GM23338 (cell line): ENCODE measurements at regions not wholly inside any gene's neighbourhood (a gene's known extent, or its start where the extent isn't known, plus 50 kb on each side); places are given as distances from the start of the nearest gene placed in this dataset.

Experiments
- ATAC-seq: fragments of 200-7000 bp; cut with Tn5 transposase; 3 replicates; pipeline ENCODE4 v1.9.1; 2020
- DNase-seq: peaks from one replicate; pipeline ENCODE4 v3.0.0-alpha.2; 2015; ENCODE audit warnings: low spot score
- H2AFZ ChIP-seq: fragments of 200-600 bp; sonication (generic); 2 replicates; pipeline ENCODE4 v1.8.0; 2016; ENCODE audit warnings: antibody characterized with exemption, mild to moderate bottlenecking, moderate library complexity
- H3F3A ChIP-seq: fragments of 200-600 bp; sonication (generic); replicated peaks from 2 replicates; pipeline ENCODE4 v1.8.0; 2017; ENCODE audit warnings: antibody characterized with exemption, mixed run types, low read depth
- H3K27ac ChIP-seq: fragments of 200-600 bp; sonication (generic); 2 replicates; pipeline ENCODE4 v1.6.1; 2016; ENCODE audit warnings: low read depth
- H3K27me3 ChIP-seq: fragments of 200-600 bp; sonication (generic); 2 replicates; pipeline ENCODE4 v1.8.0; 2016; ENCODE audit warnings: mild to moderate bottlenecking, mixed run types, moderate library complexity; ENCODE audit not compliant: insufficient read depth
- H3K36me3 ChIP-seq: fragments of 200-600 bp; sonication (generic); 2 replicates; pipeline ENCODE4 v1.8.0; 2016; ENCODE audit warnings: mild to moderate bottlenecking; ENCODE audit not compliant: insufficient read depth
- H3K4me1 ChIP-seq: fragments of 200-600 bp; sonication (generic); 2 replicates; pipeline ENCODE4 v1.8.0; 2016; ENCODE audit warnings: mild to moderate bottlenecking, moderate library complexity; ENCODE audit not compliant: insufficient read depth
- H3K4me2 ChIP-seq: fragments of 200-600 bp; sonication (generic); 2 replicates; pipeline ENCODE4 v1.7.1; 2017; ENCODE audit warnings: mixed run types
- H3K4me3 ChIP-seq: fragments of 200-600 bp; sonication (generic); 2 replicates; pipeline ENCODE4 v1.6.1; 2016; ENCODE audit warnings: mixed run types
- H3K79me2 ChIP-seq: fragments of 200-600 bp; sonication (generic); replicated peaks from 2 replicates; pipeline ENCODE4 v1.8.0; 2017; ENCODE audit warnings: mild to moderate bottlenecking; ENCODE audit not compliant: insufficient read depth
- H3K9me2 ChIP-seq: fragments of 200-600 bp; sonication (generic); 2 replicates; pipeline ENCODE4 v1.8.0; 2017; ENCODE audit not compliant: insufficient read depth
- H4K20me1 ChIP-seq: fragments of 200-600 bp; sonication (generic); replicated peaks from 2 replicates; pipeline ENCODE4 v1.8.0; 2017; ENCODE audit warnings: mild to moderate bottlenecking; ENCODE audit not compliant: insufficient read depth
- H3K27ac Mint-ChIP-seq: 2 replicates; pipeline ENCODE4 v1.8.0; 2020; ENCODE audit warnings: inconsistent platforms, mild to moderate bottlenecking, moderate library complexity, mixed read lengths
- H3K27me3 Mint-ChIP-seq: 3 replicates; pipeline ENCODE4 v1.8.0; 2022; ENCODE audit warnings: low read depth, mild to moderate bottlenecking, moderate library complexity, mixed read lengths, inconsistent platforms; ENCODE audit not compliant: insufficient read depth, poor library complexity
- H3K36me3 Mint-ChIP-seq: 3 replicates; pipeline ENCODE4 v1.8.0; 2021; ENCODE audit warnings: low read depth, mild to moderate bottlenecking, inconsistent platforms, moderate library complexity, mixed read lengths
- H3K4me1 Mint-ChIP-seq: 3 replicates; pipeline ENCODE4 v1.8.0; 2020; ENCODE audit warnings: mild to moderate bottlenecking, inconsistent platforms, mixed read lengths
- H3K4me3 Mint-ChIP-seq: 3 replicates; pipeline ENCODE4 v1.8.0; 2021; ENCODE audit warnings: moderate library complexity, mild to moderate bottlenecking, inconsistent platforms, mixed read lengths
- H3K9me3 Mint-ChIP-seq: 3 replicates; pipeline ENCODE4 v1.8.0; 2020; ENCODE audit warnings: moderate library complexity, mild to moderate bottlenecking, inconsistent platforms, mixed read lengths
- CREB1 ChIP-seq: fragments of 250-450 bp; sonication (Bioruptor Pico); IDR thresholded peaks from 2 replicates; pipeline ENCODE4 v1.5.0; 2020; ENCODE audit warnings: low read depth, mild to moderate bottlenecking, moderate library complexity
- CTCF ChIP-seq, 2 experiments: fragments of 200-600 bp in 1 of 2; sonication (generic) in 1 of 2; conservative IDR thresholded peaks; 2 replicates each; pipeline versions ENCODE4 v1.5.1 to v1.6.1; 2016 to 2017; ENCODE audit warnings: antibody characterized with exemption in 2 of 2, low read depth in 2 of 2, mild to moderate bottlenecking in 2 of 2, moderate library complexity in 1 of 2
- ETS1 ChIP-seq: IDR thresholded peaks from 2 replicates; pipeline ENCODE4 v1.6.1; 2016; ENCODE audit warnings: antibody characterized with exemption
- EZH2 ChIP-seq: fragments of 200-600 bp; sonication (generic); IDR thresholded peaks from one replicate; pipeline ENCODE4 v1.8.0; 2017; ENCODE audit warnings: antibody characterized with exemption, mild to moderate bottlenecking, low read depth; ENCODE audit not compliant: unreplicated experiment
- EZH2phosphoT487 ChIP-seq: fragments of 200-600 bp; sonication (generic); IDR thresholded peaks from one replicate; pipeline ENCODE4 v1.8.1; 2018; ENCODE audit warnings: antibody characterized with exemption; ENCODE audit not compliant: unreplicated experiment
- JUNB ChIP-seq: IDR thresholded peaks from one replicate; pipeline ENCODE4 v1.6.1; 2016; ENCODE audit warnings: antibody characterized with exemption; ENCODE audit not compliant: unreplicated experiment
- NANOG ChIP-seq: IDR thresholded peaks from 2 replicates; pipeline ENCODE4 v1.6.1; 2016; ENCODE audit warnings: antibody characterized with exemption, borderline replicate concordance
- STAT1 ChIP-seq: IDR thresholded peaks from one replicate; pipeline ENCODE4 v1.6.1; 2016; ENCODE audit warnings: antibody characterized with exemption; ENCODE audit not compliant: unreplicated experiment
- ZNF114 ChIP-seq: fragments of 250-450 bp; sonication (Bioruptor Pico); IDR thresholded peaks from 2 replicates; pipeline ENCODE4 v1.5.0; 2020; ENCODE audit warnings: mild to moderate bottlenecking, moderate library complexity
- ZNF331 ChIP-seq: fragments of 250-450 bp; sonication (Bioruptor Pico); IDR thresholded peaks from 2 replicates; pipeline ENCODE4 v1.5.0; 2020; ENCODE audit warnings: low read depth, mild to moderate bottlenecking, moderate library complexity
- ZNF462 ChIP-seq: fragments of 250-450 bp; sonication (Bioruptor Pico); IDR thresholded peaks from 2 replicates; pipeline ENCODE4 v1.5.0; 2020; ENCODE audit warnings: mild to moderate bottlenecking, moderate library complexity

DNA sequence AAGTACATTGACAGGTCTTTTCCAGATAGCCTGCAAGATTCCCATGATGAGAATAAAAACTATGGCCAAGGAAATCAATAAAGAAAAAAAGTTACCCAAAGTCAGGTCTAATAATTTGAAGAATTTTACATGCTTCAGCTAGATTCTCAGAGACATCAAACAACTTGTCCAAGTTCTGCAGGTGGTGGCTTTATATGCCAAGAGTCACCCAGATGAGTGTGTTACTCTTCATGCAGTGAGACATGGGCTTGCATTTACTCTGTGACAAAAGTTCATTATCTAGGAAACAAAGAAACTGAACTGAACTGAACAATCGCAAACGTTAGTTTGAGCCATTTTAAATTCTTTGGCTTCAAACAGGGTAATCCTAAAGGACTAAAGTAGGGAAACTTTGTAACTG, 548.5 kb upstream of the SYT4 start:
- Histone ChIP-seq H3K27me3 (no peaks in the 10 kb centered on the region), H3K4me2 (no peak overlapping the region), H3K27ac (no peak overlapping the region), H4K20me1 (no peaks in the 10 kb centered on the region), H3K4me1 (peaks cover 4% of the 10 kb centered on the region; the same call in 1 of the 2 replicates), H3K36me3 (no peaks in the 10 kb centered on the region), H3F3A (no peaks in the 10 kb centered on the region), H2AFZ (peak overlapping the region; percentile 30; the same call in 1 of the 2 replicates), H3K4me3 (no peak overlapping the region), H3K9me2 (no peaks in the 10 kb centered on the region), H3K79me2 (no peaks in the 10 kb centered on the region)
- H3K27ac Mint-ChIP-seq: no peak overlapping the region
- TF ChIP-seq EZH2: no peak
- no peak for TF ChIP-seq CTCF (conservative IDR thresholded peaks at IDR 0.05; ENCODE audit: low read depth in 2 of 2)
- TF ChIP-seq CREB1 (CRISPR knock-in tag): no peak
- TF ChIP-seq EZH2phosphoT487: no peak
- TF ChIP-seq JUNB: no peak
- ATAC-seq (no peak), DNase-seq (no peak)
- H3K36me3 Mint-ChIP-seq: no peaks in the 10 kb centered on the region
- H3K4me3 Mint-ChIP-seq: no peak overlapping the region
- no peaks in the 10 kb centered on the region for H3K9me3 Mint-ChIP-seq
- H3K4me1 Mint-ChIP-seq: peaks cover 8% of the 10 kb centered on the region; the same call in 2 of the 3 replicates
- no peaks in the 10 kb centered on the region for H3K27me3 Mint-ChIP-seq

- no peak overlapping the region for H3K4me3 ChIP-seq
- H3K4me2 ChIP-seq: no peak overlapping the region
- 0 out of 2 replicates have a peak overlapping the region, but pooled peaks have one; percentile 30 for H2AFZ ChIP-seq
- H3K27me3 Mint-ChIP-seq: no peaks in the 10 kb centered on the region
- H3K27ac ChIP-seq: no peak overlapping the region
- H3K4me1 ChIP-seq: peaks cover 8% of the 10 kb centered on the region; the same call in 1 of the 2 replicates
- H3K79me2 ChIP-seq: no peaks in the 10 kb centered on the region
- peaks cover 8% of the 10 kb centered on the region; the same call in 2 of the 3 replicates for H3K4me1 Mint-ChIP-seq
- H3K36me3 ChIP-seq: no peaks in the 10 kb centered on the region; the same call in 1 of the 2 replicates
- H3K36me3 Mint-ChIP-seq: no peaks in the 10 kb centered on the region
- no peaks in the 10 kb centered on the region for H3F3A ChIP-seq
- DNase-seq (no peak), ATAC-seq (no peak)
- no peaks in the 10 kb centered on the region for H3K27me3 ChIP-seq
- H3K9me2 ChIP-seq: no peaks in the 10 kb centered on the region
- H3K27ac Mint-ChIP-seq: no peak overlapping the region
- no peaks in the 10 kb centered on the region for H3K9me3 Mint-ChIP-seq
- H4K20me1 ChIP-seq: no peaks in the 10 kb centered on the region
- H3K4me3 Mint-ChIP-seq: no peak overlapping the region
- TF ChIP-seq NANOG: no peak
- no peak for TF ChIP-seq CTCF (conservative IDR thresholded peaks at IDR 0.05; ENCODE audit: low read depth in 2 of 2)
- no peak for TF ChIP-seq ZNF462 (CRISPR knock-in tag)
- TF ChIP-seq STAT1: no peak
- TF ChIP-seq ZNF114: no peak
- no peak for TF ChIP-seq ETS1
- TF ChIP-seq ZNF331: no peak
- TF ChIP-seq JUNB: no peak
Measured at GRCh38 chr18:43826215-43826614, 548.9 kb upstream of the SYT4 start.
